Rectal smooth muscle tissue (tissue), 1 donor: ENCODE measurements at regions not wholly inside any gene's neighbourhood (a gene's known extent, or its start where the extent isn't known, plus 50 kb on each side); places are given as distances from the start of the nearest gene placed in this dataset.

Experiments used
- H3K27ac ChIP-seq: one replicate; pipeline ENCODE4 v1.7.0; 2013; ENCODE audit warnings: low read depth, low read length, inconsistent platforms
- H3K27me3 ChIP-seq: one replicate; pipeline ENCODE4 v1.7.0; 2013; ENCODE audit warnings: low read length; ENCODE audit not compliant: control insufficient read depth, insufficient read depth
- H3K36me3 ChIP-seq: one replicate; pipeline ENCODE4 v1.7.0; 2013; ENCODE audit warnings: low read length; ENCODE audit not compliant: control insufficient read depth, insufficient read depth
- H3K4me1 ChIP-seq: one replicate; pipeline ENCODE4 v1.7.0; 2013; ENCODE audit warnings: low read length; ENCODE audit not compliant: control insufficient read depth, insufficient read depth
- H3K4me3 ChIP-seq: one replicate; pipeline ENCODE4 v1.7.0; 2013; ENCODE audit warnings: low read length
- H3K9ac ChIP-seq: one replicate; pipeline ENCODE4 v1.7.0; 2013; ENCODE audit warnings: low read length

- no peak overlapping the region for H3K9ac ChIP-seq
- no peaks in the 10 kb centered on the region for H3K36me3 ChIP-seq
- H3K4me3 ChIP-seq, result no peak overlapping the region
- no peaks in the 10 kb centered on the region for H3K27me3 ChIP-seq
- no peak overlapping the region for H3K27ac ChIP-seq
- no peaks in the 10 kb centered on the region for H3K4me1 ChIP-seq
These were observed 183.5 kb upstream of the AFDN start for GRCh38 chr6:167643223-167643622.

- Histone ChIP-seq H3K27ac (no peak overlapping the region), H3K36me3 (no peaks in the 10 kb centered on the region)
These were observed 183.0 kb upstream of the AFDN start for GRCh38 chr6:167643716-167644115.

GRCh38 chr6:167644412-167645132 is 182.1 kb upstream of the AFDN start:
- Histone ChIP-seq H3K4me3 (no peak overlapping the region), H3K27me3 (no peaks in the 10 kb centered on the region), H3K27ac (no peak overlapping the region), H3K9ac (no peak overlapping the region), H3K36me3 (no peaks in the 10 kb centered on the region), H3K4me1 (no peaks in the 10 kb centered on the region)

More at GRCh38 chr6:167643716-167644115, 183.0 kb upstream of the AFDN start:
- H3K9ac ChIP-seq, result no peak overlapping the region
- H3K4me1 ChIP-seq, result no peaks in the 10 kb centered on the region
- H3K4me3 ChIP-seq, result no peak overlapping the region
- no peaks in the 10 kb centered on the region for H3K27me3 ChIP-seq

GRCh38 chr6:167645368-167645767 is 181.3 kb upstream of the AFDN start:
- Histone ChIP-seq H3K27me3 (no peaks in the 10 kb centered on the region), H3K4me1 (no peaks in the 10 kb centered on the region), H3K27ac (no peak overlapping the region), H3K36me3 (no peaks in the 10 kb centered on the region), H3K4me3 (no peak overlapping the region), H3K9ac (no peak overlapping the region)

- no peaks in the 10 kb centered on the region for H3K27me3 ChIP-seq
- no peak overlapping the region for H3K9ac ChIP-seq
- H3K36me3 ChIP-seq, result no peaks in the 10 kb centered on the region
- H3K4me3 ChIP-seq, result no peak overlapping the region
- no peak overlapping the region for H3K27ac ChIP-seq
- no peaks in the 10 kb centered on the region for H3K4me1 ChIP-seq
These were observed 179.4 kb upstream of the AFDN start for GRCh38 chr6:167647306-167647705.

GRCh38 chr6:167647737-167648470 is 178.8 kb upstream of the AFDN start:
- Histone ChIP-seq H3K36me3 (no peaks in the 10 kb centered on the region), H3K4me3 (no peak overlapping the region), H3K4me1 (no peaks in the 10 kb centered on the region), H3K27ac (no peak overlapping the region), H3K27me3 (no peaks in the 10 kb centered on the region), H3K9ac (no peak overlapping the region)

- H3K27me3 ChIP-seq, result no peaks in the 10 kb centered on the region
- no peak overlapping the region for H3K4me3 ChIP-seq
- H3K9ac ChIP-seq, result no peak overlapping the region
- no peaks in the 10 kb centered on the region for H3K4me1 ChIP-seq
- no peaks in the 10 kb centered on the region for H3K36me3 ChIP-seq
- no peak overlapping the region for H3K27ac ChIP-seq
These were observed 178.0 kb upstream of the AFDN start for GRCh38 chr6:167648501-167649278.

- H3K27ac ChIP-seq, result no peak overlapping the region
- no peaks in the 10 kb centered on the region for H3K4me1 ChIP-seq
- H3K36me3 ChIP-seq, result no peaks in the 10 kb centered on the region
- no peak overlapping the region for H3K4me3 ChIP-seq
- no peak overlapping the region for H3K9ac ChIP-seq
- no peaks in the 10 kb centered on the region for H3K27me3 ChIP-seq
These were observed 177.2 kb upstream of the AFDN start for GRCh38 chr6:167649476-167649875.

- Histone ChIP-seq H3K4me1 (no peaks in the 10 kb centered on the region), H3K27ac (no peak overlapping the region), H3K27me3 (no peaks in the 10 kb centered on the region), H3K9ac (no peak overlapping the region), H3K36me3 (no peaks in the 10 kb centered on the region), H3K4me3 (no peak overlapping the region)
These were observed 175.9 kb upstream of the AFDN start for GRCh38 chr6:167650730-167651317.

- Histone ChIP-seq H3K9ac (no peak overlapping the region), H3K4me1 (no peaks in the 10 kb centered on the region), H3K27ac (no peak overlapping the region), H3K4me3 (no peak overlapping the region), H3K27me3 (no peaks in the 10 kb centered on the region), H3K36me3 (no peaks in the 10 kb centered on the region)
These were observed 175.2 kb upstream of the AFDN start for GRCh38 chr6:167651318-167652041.

- Histone ChIP-seq H3K4me1 (no peaks in the 10 kb centered on the region), H3K36me3 (no peaks in the 10 kb centered on the region), H3K27me3 (no peaks in the 10 kb centered on the region), H3K27ac (no peak overlapping the region), H3K4me3 (no peak overlapping the region), H3K9ac (no peak overlapping the region)
These were observed 174.5 kb upstream of the AFDN start for GRCh38 chr6:167652042-167652700.
